Spleen (tissue), 11 donors: ENCODE measurements at regions not wholly inside any gene's neighbourhood (a gene's known extent, or its start where the extent isn't known, plus 50 kb on each side); places are given as distances from the start of the nearest gene placed in this dataset.

Experiments used
- DNase-seq: peaks from one replicate; pipeline ENCODE4 v3.0.0-alpha.2; 2020
- H3K27ac ChIP-seq, 8 donors: fragments of 200-600 bp; sonication (generic) in 7 of 8; 1 replicate in 4 of 8; 2 replicates in 4 of 8; pipeline versions ENCODE4 v1.5.0 to v1.8.0; 2016 to 2021; ENCODE audit warnings: inconsistent platforms in 4 of 8, mild to moderate bottlenecking in 4 of 8, moderate library complexity in 1 of 8
- H3K27me3 ChIP-seq, 7 donors: fragments of 200-600 bp; sonication (generic) in 6 of 7; replicated peaks in 1 of 7; 1 replicate in 4 of 7; 2 replicates in 3 of 7; pipeline versions ENCODE4 v1.5.0 to v1.8.0; 2016 to 2021; ENCODE audit warnings: inconsistent platforms in 3 of 7, mild to moderate bottlenecking in 1 of 7
- H3K36me3 ChIP-seq, 6 donors: fragments of 200-600 bp; sonication (generic) in 5 of 6; 1 replicate in 4 of 6; 2 replicates in 2 of 6; pipeline versions ENCODE4 v1.5.0 to v1.8.0; 2016 to 2021; ENCODE audit warnings: inconsistent platforms in 2 of 6
- H3K4me1 ChIP-seq, 6 donors: fragments of 200-600 bp; sonication (generic) in 5 of 6; 1 replicate in 3 of 6; 2 replicates in 3 of 6; pipeline versions ENCODE4 v1.5.0 to v1.8.0; 2016 to 2021; ENCODE audit warnings: inconsistent platforms in 3 of 6
- H3K4me3 ChIP-seq, 8 donors: fragments of 200-600 bp; sonication (generic) in 7 of 8; 1 replicate in 4 of 8; 2 replicates in 4 of 8; pipeline versions ENCODE4 v1.5.0 to v1.8.0; 2016 to 2021; ENCODE audit warnings: inconsistent platforms in 4 of 8, mild to moderate bottlenecking in 4 of 8, moderate library complexity in 2 of 8
- H3K9me3 ChIP-seq, 8 donors: fragments of 200-600 bp; sonication (generic) in 7 of 8; 1 replicate in 4 of 8; 2 replicates in 4 of 8; pipeline versions ENCODE4 v1.5.0 to v1.8.0; 2016 to 2021; ENCODE audit warnings: inconsistent platforms in 4 of 8
- CTCF ChIP-seq, 11 experiments: fragments of 200-600 bp in 7 of 11; fragments of 450-650 bp in 4 of 11; sonication (generic) in 4 of 11; IDR thresholded peaks in 8 of 11; conservative IDR thresholded peaks in 3 of 11; 1 replicate in 7 of 11; 2 replicates in 4 of 11; pipeline versions ENCODE4 v1.4.0 to v1.8.0; 2016 to 2021; ENCODE audit warnings: antibody characterized with exemption in 11 of 11, inconsistent platforms in 4 of 11, mild to moderate bottlenecking in 1 of 11
- POLR2A ChIP-seq, 3 donors: fragments of 450-650 bp; IDR thresholded peaks; one replicate each; pipeline ENCODE4 v1.5.1; 2017; ENCODE audit warnings: antibody characterized with exemption in 3 of 3, mild to moderate bottlenecking in 1 of 3
- POLR2AphosphoS5 ChIP-seq, 3 donors: sonication (generic); formaldehyde crosslinking; IDR thresholded peaks; one replicate each; pipeline ENCODE4 v1.5.1; 2017; ENCODE audit warnings: antibody characterized with exemption in 3 of 3
- WGBS, 5 donors: extraction: QIAGEN DNeasy Blood & Tissue Kit in 3 of 5; methylation state at CpG; one replicate each; pipeline versions ENCODE4 v1.1.5 to v1.1.7; 2013 to 2018; 5-methylcytosine and 5-hydroxymethylcytosine counted together
- intact Hi-C: fragments of 100-400 bp; cut with DNase I; formaldehyde crosslinking; loops from one replicate; pipeline ENCODE4 v1.15.0; 2023; ENCODE audit warnings: low total_unique reads
- donor health status: healthy with polysubstance abuse.
- donor health status: DM: no; HTN: no; CAD: no; lungs with moderate emphysema.
- donor health status: DM: no; HTN: no; CAD: no.
- donor health status: Bipolar disorder and iron deficiency.
- donor health status: healthy.
- donor health status: DM: no; HTN: no; CAD: no.
- donor health status: DM: yes; HTN: yes; CAD: no.

- TF ChIP-seq POLR2AphosphoS5 (IDR thresholded peaks at IDR 0.05) (no peak), POLR2A (IDR thresholded peaks at IDR 0.05) (no peak), CTCF (IDR thresholded peaks at IDR 0.05 in 8 of 11, conservative IDR thresholded peaks at IDR 0.05 in 3 of 11) (no peak)
- Histone ChIP-seq H3K27ac (no peak overlapping the region), H3K27me3 (no peaks in the 10 kb centered on the region), H3K4me3 (no peak overlapping the region), H3K9me3 (peaks cover 0 to 27% (median 16%) of the 10 kb centered on the region in 8 donors), H3K4me1 (no peaks in the 10 kb centered on the region), H3K36me3 (no peaks in the 10 kb centered on the region)
- WGBS, 5 donors = 79 to 90% (median 79%) methylated on average over 1 to 2 of the region's 2 CpGs
- DNase-seq = no peak
- intact Hi-C loops = no loop called here
These were observed 488.7 kb downstream of the DCDC2C start for GRCh38 chr2:4192119-4192518.

GRCh38 chr2:4214444-4215205, 511.2 kb downstream of the DCDC2C start:
- Histone ChIP-seq H3K36me3 (no peaks in the 10 kb centered on the region), H3K4me1 (no peaks in the 10 kb centered on the region), H3K27me3 (no peaks in the 10 kb centered on the region), H3K27ac (no peak overlapping the region), H3K9me3 (peaks cover 0 to 22% (median 5%) of the 10 kb centered on the region in 8 donors), H3K4me3 (no peak overlapping the region)
- TF ChIP-seq POLR2AphosphoS5 (IDR thresholded peaks at IDR 0.05) = no peak
- WGBS, 5 donors = 77 to 85% (median 82%) methylated on average over 10 of the region's 10 CpGs
- DNase-seq = no peak
- intact Hi-C loops = no loop called here

GRCh38 chr2:4217737-4218136, 514.4 kb downstream of the DCDC2C start:
- H3K4me1 ChIP-seq = no peaks in the 10 kb centered on the region
- H3K9me3 ChIP-seq = peaks cover 0 to 3% (median 0%) of the 10 kb centered on the region in 8 donors
- intact Hi-C loops = no loop called here
- WGBS, 5 donors = 83 to 92% (median 84%) methylated on average over 1 of the region's 1 CpG
- no peak for TF ChIP-seq POLR2AphosphoS5 (IDR thresholded peaks at IDR 0.05)
- no peak for TF ChIP-seq POLR2A (IDR thresholded peaks at IDR 0.05)
- no peak for TF ChIP-seq CTCF (IDR thresholded peaks at IDR 0.05 in 8 of 11, conservative IDR thresholded peaks at IDR 0.05 in 3 of 11)
- H3K4me3 ChIP-seq = no peak overlapping the region
- no peak for DNase-seq
- H3K27me3 ChIP-seq = no peaks in the 10 kb centered on the region
- no peak overlapping the region for H3K27ac ChIP-seq
- H3K36me3 ChIP-seq = no peaks in the 10 kb centered on the region

GRCh38 chr2:4219101-4219500, 515.7 kb downstream of the DCDC2C start:
- Histone ChIP-seq H3K27me3 (no peaks in the 10 kb centered on the region), H3K36me3 (no peaks in the 10 kb centered on the region), H3K9me3 (peaks cover 0 to 3% (median 0%) of the 10 kb centered on the region in 8 donors), H3K4me1 (no peaks in the 10 kb centered on the region), H3K4me3 (no peak overlapping the region), H3K27ac (no peak overlapping the region)
- TF ChIP-seq POLR2A (IDR thresholded peaks at IDR 0.05) (no peak), CTCF (IDR thresholded peaks at IDR 0.05 in 8 of 11, conservative IDR thresholded peaks at IDR 0.05 in 3 of 11) (no peak), POLR2AphosphoS5 (IDR thresholded peaks at IDR 0.05) (no peak)
- intact Hi-C loops = no loop called here
- 76 to 82% (median 77%) methylated on average over 1 of the region's 1 CpG for WGBS, 5 donors
- no peak for DNase-seq
